Vagina (tissue), 2 donors: ENCODE measurements at regions not wholly inside any gene's neighbourhood (a gene's known extent, or its start where the extent isn't known, plus 50 kb on each side); places are given as distances from the start of the nearest gene placed in this dataset.
A peak's percentile ranks its signal among the peaks of the same experiment; 100 is the strongest.

Experiments used
- DNase-seq, 2 donors: peaks; one replicate each; pipeline ENCODE4 v3.0.0-alpha.2; 2017; ENCODE audit errors: extremely low spot score in 2 of 2
- H3K27ac ChIP-seq: fragments of 200-600 bp; sonication (generic); one replicate; pipeline ENCODE4 v1.5.1; 2019
- H3K27me3 ChIP-seq: fragments of 200-600 bp; sonication (generic); one replicate; pipeline ENCODE4 v1.5.1; 2019
- H3K36me3 ChIP-seq, 2 donors: fragments of 200-600 bp; sonication (generic); one replicate each; pipeline ENCODE4 v1.5.1; 2017 to 2019
- H3K4me1 ChIP-seq: fragments of 200-600 bp; sonication (generic); one replicate; pipeline ENCODE4 v1.5.1; 2019
- H3K4me3 ChIP-seq, 2 donors: fragments of 200-600 bp; sonication (generic); 1 replicate in 1 of 2; 2 replicates in 1 of 2; pipeline ENCODE4 v1.5.1; 2016 to 2019
- H3K9me3 ChIP-seq: fragments of 200-600 bp; sonication (generic); one replicate; pipeline ENCODE4 v1.5.1; 2019
- CTCF ChIP-seq, 3 experiments: fragments of 450-650 bp in 2 of 3; fragments of 200-600 bp in 1 of 3; sonication (generic) in 1 of 3; IDR thresholded peaks; one replicate each; pipeline ENCODE4 v1.5.1; 2017 to 2019; ENCODE audit warnings: antibody characterized with exemption in 3 of 3, mild to moderate bottlenecking in 2 of 3, moderate library complexity in 2 of 3
- POLR2A ChIP-seq, 2 donors: fragments of 450-650 bp; IDR thresholded peaks; one replicate each; pipeline ENCODE4 v1.6.1; 2017; ENCODE audit warnings: antibody characterized with exemption in 2 of 2, mild to moderate bottlenecking in 2 of 2, moderate library complexity in 2 of 2
- POLR2AphosphoS5 ChIP-seq, 2 donors: sonication (generic); formaldehyde crosslinking; IDR thresholded peaks; one replicate each; pipeline ENCODE4 v1.9.0; 2017; ENCODE audit warnings: antibody characterized with exemption in 2 of 2, mild to moderate bottlenecking in 2 of 2, low read depth in 1 of 2; ENCODE audit not compliant: insufficient read depth in 1 of 2
- intact Hi-C: fragments of 100-400 bp; cut with DNase I; formaldehyde crosslinking; loops from one replicate; pipeline ENCODE4 v1.15.1; 2023

GRCh38 chr1:56080123-56080522, 499.2 kb downstream of the PLPP3 start:
- Histone ChIP-seq H3K36me3 (no peaks in the 10 kb centered on the region), H3K27me3 (no peaks in the 10 kb centered on the region), H3K4me3 (no peak overlapping the region), H3K4me1 (peaks cover 8% of the 10 kb centered on the region), H3K27ac (peak overlapping the region; percentile 58), H3K9me3 (no peaks in the 10 kb centered on the region)
- TF ChIP-seq POLR2AphosphoS5 (IDR thresholded peaks at IDR 0.05; ENCODE audit: insufficient read depth in 1 of 2, low read depth in 1 of 2) (peak in 1 of 2 donors; percentile 72), POLR2A (IDR thresholded peaks at IDR 0.05) (no peak), CTCF (IDR thresholded peaks at IDR 0.05) (no peak)
- intact Hi-C loops = no loop called here
- DNase-seq = no peak

GRCh38 chr1:56079391-56079790, 500.0 kb downstream of the PLPP3 start:
- Histone ChIP-seq H3K9me3 (no peaks in the 10 kb centered on the region), H3K4me3 (no peak overlapping the region), H3K4me1 (peaks cover 8% of the 10 kb centered on the region), H3K36me3 (no peaks in the 10 kb centered on the region), H3K27me3 (no peaks in the 10 kb centered on the region), H3K27ac (no peak overlapping the region)
- intact Hi-C loops = no loop called here
- no peak for DNase-seq
- TF ChIP-seq CTCF (IDR thresholded peaks at IDR 0.05) = no peak
- no peak for TF ChIP-seq POLR2AphosphoS5 (IDR thresholded peaks at IDR 0.05; ENCODE audit: insufficient read depth in 1 of 2, low read depth in 1 of 2)
- no peak for TF ChIP-seq POLR2A (IDR thresholded peaks at IDR 0.05)

- no peak overlapping the region for H3K27ac ChIP-seq
- intact Hi-C loops = no loop called here
- DNase-seq = no peak
These were observed 502.2 kb downstream of the PLPP3 start for GRCh38 chr1:56077206-56077605.

GRCh38 chr1:56074007-56074651, 505.2 kb downstream of the PLPP3 start:
- Histone ChIP-seq H3K27ac (peak overlapping the region; percentile 64), H3K36me3 (no peaks in the 10 kb centered on the region), H3K9me3 (no peaks in the 10 kb centered on the region), H3K27me3 (no peaks in the 10 kb centered on the region), H3K4me3 (no peak overlapping the region), H3K4me1 (peaks cover 6% of the 10 kb centered on the region)
- DNase-seq = no peak
- intact Hi-C loops = no loop called here
- TF ChIP-seq POLR2AphosphoS5 (IDR thresholded peaks at IDR 0.05; ENCODE audit: insufficient read depth in 1 of 2, low read depth in 1 of 2) (peak in 1 of 2 donors; percentile 60), CTCF (IDR thresholded peaks at IDR 0.05) (no peak), POLR2A (IDR thresholded peaks at IDR 0.05) (no peak)

More at GRCh38 chr1:56077206-56077605, 502.2 kb downstream of the PLPP3 start:
- TF ChIP-seq POLR2A (IDR thresholded peaks at IDR 0.05) (no peak), CTCF (IDR thresholded peaks at IDR 0.05) (no peak), POLR2AphosphoS5 (IDR thresholded peaks at IDR 0.05; ENCODE audit: insufficient read depth in 1 of 2, low read depth in 1 of 2) (no peak)
- Histone ChIP-seq H3K9me3 (no peaks in the 10 kb centered on the region), H3K4me1 (peaks cover 8% of the 10 kb centered on the region), H3K27me3 (no peaks in the 10 kb centered on the region), H3K36me3 (no peaks in the 10 kb centered on the region), H3K4me3 (no peak overlapping the region)

GRCh38 chr1:56073614-56074006, 505.8 kb downstream of the PLPP3 start:
- intact Hi-C loops = no loop called here
- peaks cover 6% of the 10 kb centered on the region for H3K4me1 ChIP-seq
- H3K27me3 ChIP-seq = no peaks in the 10 kb centered on the region
- no peak for DNase-seq
- no peaks in the 10 kb centered on the region for H3K9me3 ChIP-seq
- TF ChIP-seq POLR2AphosphoS5 (IDR thresholded peaks at IDR 0.05; ENCODE audit: insufficient read depth in 1 of 2, low read depth in 1 of 2) (no peak), POLR2A (IDR thresholded peaks at IDR 0.05) (no peak), CTCF (IDR thresholded peaks at IDR 0.05) (no peak)
- no peak overlapping the region for H3K4me3 ChIP-seq
- peak overlapping the region; percentile 64 for H3K27ac ChIP-seq
- H3K36me3 ChIP-seq = no peaks in the 10 kb centered on the region
